Endothelial cell of umbilical vein (primary cell): ENCODE measurements at regions not wholly inside any gene's neighbourhood (a gene's known extent, or its start where the extent isn't known, plus 50 kb on each side); places are given as distances from the start of the nearest gene placed in this dataset.

ENCODE experiments used
- BruUV-seq: library from RNA; stranded (reverse); fragments of 400-500 nt; replicated peaks from 2 replicates; lab custom pipeline; 2021; lab: Mats Ljungman, UMichigan
- CTCF ChIA-PET: fragments of 300-600, 350-600 bp; sonication (Branson Sonifier 250); formaldehyde crosslinking; loops from one replicate; lab custom pipeline; 2021; ENCODE audit warnings: antibody characterized with exemption, inconsistent platforms; lab: Charles Lee
- POLR2A ChIA-PET: fragments of 300-600, 350-600 bp; sonication (Branson Sonifier 250); formaldehyde crosslinking; loops from one replicate; lab custom pipeline; 2021; ENCODE audit warnings: antibody characterized with exemption, inconsistent platforms; lab: Charles Lee
- DNase-seq: peaks from one replicate; pipeline ENCODE4 v3.0.0-alpha.2; 2011; ENCODE audit warnings: low read depth, low spot score
- FAIRE-seq: peaks from 2 replicates; lab custom pipeline; 2011; peaks lifted over from hg19 to GRCh38; lab: Jason Lieb, UNC
- H2AFZ ChIP-seq: 2 replicates; pipeline ENCODE4 v1.6.0; 2012; ENCODE audit warnings: low read depth, low read length, control low read depth, inconsistent platforms
- H3K27ac ChIP-seq: 2 replicates; pipeline ENCODE4 v1.5.1; 2011; ENCODE audit warnings: low read depth, mild to moderate bottlenecking, control low read depth, low read length, moderate library complexity; ENCODE audit not compliant: insufficient read depth
- H3K27me3 ChIP-seq, 2 experiments: 2 replicates each; pipeline versions ENCODE4 v1.6.0 to v1.6.1; 2011; ENCODE audit warnings: low read length in 2 of 2, mixed read lengths in 1 of 2; ENCODE audit not compliant: control insufficient read depth in 2 of 2, insufficient read depth in 2 of 2
- H3K36me3 ChIP-seq, 2 experiments: 2 replicates in 1 of 2; 3 replicates in 1 of 2; pipeline ENCODE4 v1.5.1; 2011; ENCODE audit warnings: low read length in 2 of 2, mild to moderate bottlenecking in 1 of 2, moderate library complexity in 1 of 2; ENCODE audit not compliant: control insufficient read depth in 2 of 2, insufficient read depth in 2 of 2; ENCODE audit errors: extremely low read depth in 1 of 2
- H3K4me1 ChIP-seq: 3 replicates; pipeline ENCODE4 v1.5.1; 2011; ENCODE audit warnings: mild to moderate bottlenecking, low read length; ENCODE audit not compliant: control insufficient read depth, insufficient read depth; ENCODE audit errors: extremely low read depth
- H3K4me2 ChIP-seq: 2 replicates; pipeline ENCODE4 v1.6.1; 2011; ENCODE audit warnings: low read length, control low read depth, mixed read lengths; ENCODE audit not compliant: insufficient read depth
- H3K4me3 ChIP-seq, 3 experiments: fragments of 200-600 bp in 1 of 3; sonication (generic), shearing (Covaris generic) in 1 of 3; replicated peaks in 1 of 3; 2 replicates each; pipeline ENCODE4 v1.5.1; 2011 to 2016; ENCODE audit warnings: control low read depth in 3 of 3, low read length in 3 of 3, mild to moderate bottlenecking in 2 of 3, inconsistent platforms in 1 of 3, low read depth in 1 of 3, moderate library complexity in 1 of 3; ENCODE audit not compliant: insufficient read depth in 1 of 3
- H3K79me2 ChIP-seq: 2 replicates; pipeline ENCODE4 v1.6.0; 2012; ENCODE audit warnings: low read length, inconsistent platforms; ENCODE audit not compliant: control insufficient read depth, insufficient read depth
- H3K9ac ChIP-seq: replicated peaks from 2 replicates; pipeline ENCODE3; 2011; ENCODE audit warnings: low read length, control low read depth; ENCODE audit not compliant: insufficient read depth; ENCODE audit errors: extremely low read depth
- H3K9me1 ChIP-seq: replicated peaks from 3 replicates; pipeline ENCODE4 v1.6.0; 2011; ENCODE audit warnings: mild to moderate bottlenecking, low read length; ENCODE audit not compliant: control insufficient read depth, insufficient read depth; ENCODE audit errors: extremely low read depth
- H3K9me3 ChIP-seq: replicated peaks from 2 replicates; pipeline ENCODE4 v1.5.1; 2012; ENCODE audit warnings: low read length, inconsistent platforms; ENCODE audit not compliant: control insufficient read depth, insufficient read depth
- H4K20me1 ChIP-seq: replicated peaks from 2 replicates; pipeline ENCODE3; 2011; ENCODE audit warnings: mild to moderate bottlenecking, low read length; ENCODE audit not compliant: control insufficient read depth, insufficient read depth; ENCODE audit errors: extremely low read depth
- EZH2 ChIP-seq: IDR thresholded peaks from 2 replicates; pipeline ENCODE4 v1.6.1; 2012; ENCODE audit warnings: borderline replicate concordance, low read depth, mild to moderate bottlenecking, moderate library complexity, low read length, inconsistent platforms; ENCODE audit not compliant: severe bottlenecking
- FOS ChIP-seq: IDR thresholded peaks from 2 replicates; pipeline ENCODE4 v1.6.1; 2011; ENCODE audit warnings: mild to moderate bottlenecking, low read length, moderate library complexity, borderline replicate concordance; ENCODE audit not compliant: insufficient read depth
- GATA2 ChIP-seq: IDR thresholded peaks from 2 replicates; pipeline ENCODE4 v1.7.0; 2011; ENCODE audit warnings: low read depth, mild to moderate bottlenecking, moderate library complexity, mixed read lengths, low read length; ENCODE audit not compliant: insufficient read length, insufficient read depth
- JUN ChIP-seq: IDR thresholded peaks from 2 replicates; pipeline ENCODE4 v1.6.1; 2011; ENCODE audit warnings: borderline replicate concordance, low read depth; ENCODE audit not compliant: insufficient read length, insufficient read depth
- MAX ChIP-seq: IDR thresholded peaks from 2 replicates; pipeline ENCODE4 v1.6.1; 2011; ENCODE audit not compliant: insufficient read depth, insufficient read length
- MYC ChIP-seq: IDR thresholded peaks from one replicate; pipeline ENCODE4 v1.6.1; 2011; ENCODE audit warnings: mild to moderate bottlenecking, low read depth, low read length
- POLR2A ChIP-seq: IDR thresholded peaks from 2 replicates; pipeline ENCODE4 v1.6.1; 2012; ENCODE audit warnings: low read depth, mild to moderate bottlenecking, control low read depth, low read length
- POLR2AphosphoS5 ChIP-seq: IDR thresholded peaks from 2 replicates; pipeline ENCODE4 v1.6.1; 2012; ENCODE audit warnings: low read depth, mild to moderate bottlenecking, control low read depth, low read length, moderate library complexity; ENCODE audit not compliant: insufficient read depth
- dilution Hi-C: fragments of 300-500 bp; cut with MboI; formaldehyde crosslinking; loops from one replicate; pipeline ENCODE4 v1.15.0; 2019; ENCODE audit warnings: low sequenced_read_pairs; ENCODE audit not compliant: extremely low pct_ligation_motif_present
- intact Hi-C: fragments of 100-400 bp; cut with micrococcal nuclease; formaldehyde crosslinking; loops from one replicate; pipeline ENCODE4 v1.10.0; 2022
- TF ChIP-seq, protein P1 (sequence below), 2 donors: IDR thresholded peaks; 1 replicate in 1 of 2; 2 replicates in 1 of 2; pipeline ENCODE4 v1.5.1; 2011; ENCODE audit warnings: low read length in 2 of 2, mild to moderate bottlenecking in 2 of 2, moderate library complexity in 2 of 2, control low read depth in 1 of 2, inconsistent platforms in 1 of 2, low read depth in 1 of 2; ENCODE audit not compliant: insufficient read depth in 1 of 2; ENCODE audit errors: extremely low read depth in 1 of 2

- Histone ChIP-seq H4K20me1 (no peaks in the 10 kb centered on the region), H3K4me1 (no peaks in the 10 kb centered on the region), H3K9me3 (no peaks in the 10 kb centered on the region), H3K4me2 (no peak overlapping the region), H3K36me3 (no peaks in the 10 kb centered on the region), H2AFZ (no peak overlapping the region), H3K27ac (no peak overlapping the region), H3K79me2 (no peaks in the 10 kb centered on the region), H3K9me1 (no peaks in the 10 kb centered on the region), H3K9ac (no peak overlapping the region), H3K4me3 (no peak overlapping the region), H3K27me3 (no peaks in the 10 kb centered on the region)
- dilution Hi-C loops: no loop called here
- intact Hi-C loops: no loop called here
- TF ChIP-seq MYC (no peak), POLR2A (no peak), MAX (no peak), JUN (no peak), GATA2 (no peak), POLR2AphosphoS5 (no peak), FOS (no peak), EZH2 (no peak)
- TF ChIP-seq, protein P1, sequence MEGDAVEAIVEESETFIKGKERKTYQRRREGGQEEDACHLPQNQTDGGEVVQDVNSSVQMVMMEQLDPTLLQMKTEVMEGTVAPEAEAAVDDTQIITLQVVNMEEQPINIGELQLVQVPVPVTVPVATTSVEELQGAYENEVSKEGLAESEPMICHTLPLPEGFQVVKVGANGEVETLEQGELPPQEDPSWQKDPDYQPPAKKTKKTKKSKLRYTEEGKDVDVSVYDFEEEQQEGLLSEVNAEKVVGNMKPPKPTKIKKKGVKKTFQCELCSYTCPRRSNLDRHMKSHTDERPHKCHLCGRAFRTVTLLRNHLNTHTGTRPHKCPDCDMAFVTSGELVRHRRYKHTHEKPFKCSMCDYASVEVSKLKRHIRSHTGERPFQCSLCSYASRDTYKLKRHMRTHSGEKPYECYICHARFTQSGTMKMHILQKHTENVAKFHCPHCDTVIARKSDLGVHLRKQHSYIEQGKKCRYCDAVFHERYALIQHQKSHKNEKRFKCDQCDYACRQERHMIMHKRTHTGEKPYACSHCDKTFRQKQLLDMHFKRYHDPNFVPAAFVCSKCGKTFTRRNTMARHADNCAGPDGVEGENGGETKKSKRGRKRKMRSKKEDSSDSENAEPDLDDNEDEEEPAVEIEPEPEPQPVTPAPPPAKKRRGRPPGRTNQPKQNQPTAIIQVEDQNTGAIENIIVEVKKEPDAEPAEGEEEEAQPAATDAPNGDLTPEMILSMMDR (IDR thresholded peaks at IDR 0.05; ENCODE audit: extremely low read depth in 1 of 2, insufficient read depth in 1 of 2, low read depth in 1 of 2, low read length in 2 of 2): no peak
- ChIA-PET CTCF (no interaction called here), POLR2A (no interaction called here)
- no TSS peak for BruUV-seq
- DNase-seq: no peak
- no peak for FAIRE-seq
Observed at GRCh38 chr7:45434167-45434784, 139.9 kb upstream of the ADCY1 start.
